Nephron (organoid): ENCODE measurements at regions not wholly inside any gene's neighbourhood (a gene's known extent, or its start where the extent isn't known, plus 50 kb on each side); places are given as distances from the start of the nearest gene placed in this dataset.

ENCODE experiments used
- H3K27ac Mint-ChIP-seq, 3 experiments: 2 replicates each; pipeline ENCODE4 v1.8.0; 2020; ENCODE audit warnings: mixed read lengths in 3 of 3, mild to moderate bottlenecking in 2 of 3, moderate library complexity in 1 of 3
- H3K27me3 Mint-ChIP-seq: 2 replicates; pipeline ENCODE4 v1.8.0; 2021; ENCODE audit warnings: low read depth, mild to moderate bottlenecking, moderate library complexity, mixed read lengths
- H3K36me3 Mint-ChIP-seq: 2 replicates; pipeline ENCODE4 v1.8.0; 2020; ENCODE audit warnings: low read depth, mixed read lengths
- H3K4me1 Mint-ChIP-seq: 2 replicates; pipeline ENCODE4 v1.8.0; 2020; ENCODE audit warnings: mixed read lengths
- H3K4me3 Mint-ChIP-seq, 3 experiments: 2 replicates each; pipeline ENCODE4 v1.8.0; 2020; ENCODE audit warnings: mild to moderate bottlenecking in 3 of 3, mixed read lengths in 3 of 3, moderate library complexity in 2 of 3
- H3K9me3 Mint-ChIP-seq: 2 replicates; pipeline ENCODE4 v1.8.0; 2020; ENCODE audit warnings: mixed read lengths
- CTCF ChIP-seq, 3 experiments: fragments of 200-600 bp; sonication (generic); IDR thresholded peaks; one replicate each; pipeline ENCODE4 v1.5.0; 2021; ENCODE audit warnings: antibody characterized with exemption in 3 of 3; ENCODE audit not compliant: unreplicated experiment in 3 of 3

GRCh38 chr7:11221984-11222383, 248.3 kb downstream of the PHF14 start:
- Mint-ChIP-seq H3K9me3 (peaks cover 4% of the 10 kb centered on the region), H3K27me3 (no peaks in the 10 kb centered on the region), H3K27ac (no peak overlapping the region), H3K4me3 (no peak overlapping the region), H3K4me1 (peaks cover under 1% of the 10 kb centered on the region), H3K36me3 (no peaks in the 10 kb centered on the region)
- no peak for TF ChIP-seq CTCF (IDR thresholded peaks at IDR 0.05; ENCODE audit: unreplicated experiment in 3 of 3)

GRCh38 chr7:11224535-11224934, 250.9 kb downstream of the PHF14 start:
- Mint-ChIP-seq H3K27ac (no peak overlapping the region), H3K27me3 (no peaks in the 10 kb centered on the region), H3K4me1 (peaks cover 13% of the 10 kb centered on the region), H3K4me3 (no peak overlapping the region), H3K9me3 (peaks cover 4% of the 10 kb centered on the region), H3K36me3 (no peaks in the 10 kb centered on the region)
- no peak for TF ChIP-seq CTCF (IDR thresholded peaks at IDR 0.05; ENCODE audit: unreplicated experiment in 3 of 3)

- Mint-ChIP-seq H3K36me3 (no peaks in the 10 kb centered on the region), H3K9me3 (no peaks in the 10 kb centered on the region)
Measured at GRCh38 chr7:11228515-11228914, 254.8 kb downstream of the PHF14 start.

GRCh38 chr7:11231190-11231589, 257.5 kb downstream of the PHF14 start:
- no peaks in the 10 kb centered on the region for H3K9me3 Mint-ChIP-seq

More at GRCh38 chr7:11228515-11228914, 254.8 kb downstream of the PHF14 start:
- Mint-ChIP-seq H3K27ac (peak overlapping the region in 2 of 3 experiments; percentile 17 to 20), H3K4me1 (peaks cover 13% of the 10 kb centered on the region), H3K27me3 (no peaks in the 10 kb centered on the region), H3K4me3 (no peak overlapping the region)
- no peak for TF ChIP-seq CTCF (IDR thresholded peaks at IDR 0.05; ENCODE audit: unreplicated experiment in 3 of 3)

GRCh38 chr7:11232462-11232861, 258.8 kb downstream of the PHF14 start:
- Mint-ChIP-seq H3K4me3 (no peak overlapping the region), H3K4me1 (peaks cover 43% of the 10 kb centered on the region), H3K27ac (no peak overlapping the region), H3K9me3 (no peaks in the 10 kb centered on the region), H3K36me3 (no peaks in the 10 kb centered on the region), H3K27me3 (no peaks in the 10 kb centered on the region)
- no peak for TF ChIP-seq CTCF (IDR thresholded peaks at IDR 0.05; ENCODE audit: unreplicated experiment in 3 of 3)

More at GRCh38 chr7:11231190-11231589, 257.5 kb downstream of the PHF14 start:
- no peak overlapping the region for H3K4me3 Mint-ChIP-seq
- no peak overlapping the region for H3K27ac Mint-ChIP-seq
- peaks cover 34% of the 10 kb centered on the region for H3K4me1 Mint-ChIP-seq
- no peaks in the 10 kb centered on the region for H3K27me3 Mint-ChIP-seq
- no peak for TF ChIP-seq CTCF (IDR thresholded peaks at IDR 0.05; ENCODE audit: unreplicated experiment in 3 of 3)
- no peaks in the 10 kb centered on the region for H3K36me3 Mint-ChIP-seq

GRCh38 chr7:11233871-11234270, 260.2 kb downstream of the PHF14 start:
- no peak for TF ChIP-seq CTCF (IDR thresholded peaks at IDR 0.05; ENCODE audit: unreplicated experiment in 3 of 3)
- H3K27me3 Mint-ChIP-seq = no peaks in the 10 kb centered on the region
- no peaks in the 10 kb centered on the region for H3K9me3 Mint-ChIP-seq
- H3K4me3 Mint-ChIP-seq = no peak overlapping the region
- peaks cover 38% of the 10 kb centered on the region for H3K4me1 Mint-ChIP-seq
- H3K36me3 Mint-ChIP-seq = no peaks in the 10 kb centered on the region
- H3K27ac Mint-ChIP-seq = peak overlapping the region in 2 of 3 experiments; percentile 41 to 86
